NT2/D1 (cell line): ENCODE measurements at regions not wholly inside any gene's neighbourhood (a gene's known extent, or its start where the extent isn't known, plus 50 kb on each side); places are given as distances from the start of the nearest gene placed in this dataset.

ENCODE experiments used
- YY1 ChIP-seq: IDR thresholded peaks from 2 replicates; pipeline ENCODE4 v1.6.1; 2011; ENCODE audit not compliant: insufficient read length, insufficient read depth
- ZNF274 ChIP-seq: IDR thresholded peaks from 2 replicates; pipeline ENCODE4 v1.6.1; 2011; ENCODE audit warnings: mild to moderate bottlenecking, low read depth, low read length

DNA sequence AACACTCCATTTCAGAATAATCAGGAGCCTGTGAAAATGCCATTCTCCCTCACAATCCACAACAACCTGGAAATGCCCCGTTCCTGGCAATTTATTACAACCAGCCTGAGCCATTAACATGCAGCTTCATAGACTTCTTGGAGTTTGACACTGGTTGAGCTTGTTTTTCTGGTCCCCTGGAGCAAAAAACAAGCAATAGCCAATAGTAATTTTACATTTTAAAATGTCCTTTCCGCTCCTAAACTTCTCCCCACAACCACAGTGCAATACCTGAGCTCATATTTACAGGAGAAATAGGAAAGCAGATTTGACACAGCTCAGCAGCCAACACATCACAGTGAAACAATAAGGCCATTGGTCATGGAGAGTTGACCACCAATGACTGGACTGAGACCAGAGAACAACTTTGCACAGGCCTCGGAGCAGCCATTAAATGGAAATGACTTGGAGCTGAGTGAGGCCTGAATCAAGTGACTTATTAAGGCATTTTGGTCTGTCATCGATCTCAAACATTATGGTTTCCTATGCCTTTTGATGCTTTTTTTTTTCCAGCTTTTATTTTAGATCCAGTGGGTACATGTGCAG is 73.0 kb downstream of the ENC1 start:
- no peak for TF ChIP-seq YY1
- no peak for TF ChIP-seq ZNF274
